Vagina (tissue), 2 donors: ENCODE measurements at regions not wholly inside any gene's neighbourhood (a gene's known extent, or its start where the extent isn't known, plus 50 kb on each side); places are given as distances from the start of the nearest gene placed in this dataset.

Experiments used
- POLR2A ChIP-seq, 2 donors: fragments of 450-650 bp; IDR thresholded peaks; one replicate each; pipeline ENCODE4 v1.6.1; 2017; ENCODE audit warnings: antibody characterized with exemption in 2 of 2, mild to moderate bottlenecking in 2 of 2, moderate library complexity in 2 of 2
- POLR2AphosphoS5 ChIP-seq, 2 donors: sonication (generic); formaldehyde crosslinking; IDR thresholded peaks; one replicate each; pipeline ENCODE4 v1.9.0; 2017; ENCODE audit warnings: antibody characterized with exemption in 2 of 2, mild to moderate bottlenecking in 2 of 2, low read depth in 1 of 2; ENCODE audit not compliant: insufficient read depth in 1 of 2

GRCh38 chr10:78229950-78230675 lies 196.4 kb downstream of the RPS24 start:
- TF ChIP-seq POLR2A (IDR thresholded peaks at IDR 0.05): no peak
- no peak for TF ChIP-seq POLR2AphosphoS5 (IDR thresholded peaks at IDR 0.05; ENCODE audit: insufficient read depth in 1 of 2, low read depth in 1 of 2)
